H1 (cell line): ENCODE measurements at regions not wholly inside any gene's neighbourhood (a gene's known extent, or its start where the extent isn't known, plus 50 kb on each side); places are given as distances from the start of the nearest gene placed in this dataset.

Experiments
- CHD7 ChIP-seq: fragments of 300-600 bp; sonication (generic); IDR thresholded peaks from 2 replicates; pipeline ENCODE4 v1.7.1; 2012; ENCODE audit warnings: low read length, moderate library complexity, mild to moderate bottlenecking, inconsistent platforms; ENCODE audit not compliant: insufficient replicate concordance
- CTBP2 ChIP-seq: IDR thresholded peaks from 2 replicates; pipeline ENCODE4 v1.7.0; 2011; ENCODE audit warnings: borderline replicate concordance, mild to moderate bottlenecking, moderate library complexity, mixed read lengths, low read length; ENCODE audit not compliant: insufficient read depth, insufficient read length
- NANOG ChIP-seq: IDR thresholded peaks from 2 replicates; pipeline ENCODE4 v1.6.1; 2011; ENCODE audit warnings: low read length, low read depth, mild to moderate bottlenecking, inconsistent platforms; ENCODE audit not compliant: insufficient read depth, poor library complexity, severe bottlenecking
- SP4 ChIP-seq: IDR thresholded peaks from 2 replicates; pipeline ENCODE4 v1.6.1; 2012; ENCODE audit warnings: low read length, inconsistent platforms
- TF ChIP-seq, protein P1 (sequence below), 3 experiments: IDR thresholded peaks; 1 replicate in 2 of 3; 2 replicates in 1 of 3; pipeline versions ENCODE4 v1.5.1 to v1.6.1; 2011; ENCODE audit warnings: low read length in 3 of 3, mild to moderate bottlenecking in 3 of 3, inconsistent platforms in 2 of 3, low read depth in 1 of 3, moderate library complexity in 1 of 3; ENCODE audit not compliant: insufficient read depth in 1 of 3; ENCODE audit errors: control extremely low read depth in 1 of 3

DNA sequence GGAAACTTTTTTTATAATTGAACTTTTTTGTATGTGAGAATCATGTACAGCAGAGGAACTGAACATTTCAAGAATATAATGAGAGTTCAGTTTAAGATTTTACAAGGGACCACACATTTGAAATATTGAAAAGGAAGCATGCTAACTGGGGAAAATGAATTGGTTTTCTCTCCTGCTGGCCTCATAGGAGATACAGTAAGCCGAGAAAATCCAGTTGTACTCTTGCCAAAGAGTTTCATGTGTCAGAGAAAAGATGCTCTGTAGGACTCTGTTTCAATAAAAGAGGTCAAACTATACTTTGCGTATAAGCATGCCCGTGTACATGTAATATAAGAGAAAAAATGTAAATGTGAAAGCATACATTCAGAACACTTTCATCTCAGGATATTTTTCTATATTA lies 393.5 kb upstream of the NRSN1 start (continued):
- no peak for TF ChIP-seq CHD7
- TF ChIP-seq, protein P1, sequence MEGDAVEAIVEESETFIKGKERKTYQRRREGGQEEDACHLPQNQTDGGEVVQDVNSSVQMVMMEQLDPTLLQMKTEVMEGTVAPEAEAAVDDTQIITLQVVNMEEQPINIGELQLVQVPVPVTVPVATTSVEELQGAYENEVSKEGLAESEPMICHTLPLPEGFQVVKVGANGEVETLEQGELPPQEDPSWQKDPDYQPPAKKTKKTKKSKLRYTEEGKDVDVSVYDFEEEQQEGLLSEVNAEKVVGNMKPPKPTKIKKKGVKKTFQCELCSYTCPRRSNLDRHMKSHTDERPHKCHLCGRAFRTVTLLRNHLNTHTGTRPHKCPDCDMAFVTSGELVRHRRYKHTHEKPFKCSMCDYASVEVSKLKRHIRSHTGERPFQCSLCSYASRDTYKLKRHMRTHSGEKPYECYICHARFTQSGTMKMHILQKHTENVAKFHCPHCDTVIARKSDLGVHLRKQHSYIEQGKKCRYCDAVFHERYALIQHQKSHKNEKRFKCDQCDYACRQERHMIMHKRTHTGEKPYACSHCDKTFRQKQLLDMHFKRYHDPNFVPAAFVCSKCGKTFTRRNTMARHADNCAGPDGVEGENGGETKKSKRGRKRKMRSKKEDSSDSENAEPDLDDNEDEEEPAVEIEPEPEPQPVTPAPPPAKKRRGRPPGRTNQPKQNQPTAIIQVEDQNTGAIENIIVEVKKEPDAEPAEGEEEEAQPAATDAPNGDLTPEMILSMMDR (IDR thresholded peaks at IDR 0.05; ENCODE audit: control extremely low read depth in 1 of 3, insufficient read depth in 1 of 3, low read depth in 1 of 3, low read length in 3 of 3) = no peak
- TF ChIP-seq NANOG = no peak
- TF ChIP-seq CTBP2 = no peak
- TF ChIP-seq SP4 = no peak
